M059J (cell line): ENCODE measurements at regions not wholly inside any gene's neighbourhood (a gene's known extent, or its start where the extent isn't known, plus 50 kb on each side); places are given as distances from the start of the nearest gene placed in this dataset.

Experiments used
- DNase-seq: peaks from one replicate; pipeline ENCODE4 v3.0.0-alpha.2; 2012; ENCODE audit warnings: low read depth

- DNase-seq: peak; percentile 54
Measured at GRCh38 chr12:93177208-93178153, 200.2 kb upstream of the NUDT4 start.

GRCh38 chr12:93178154-93178878, 199.4 kb upstream of the NUDT4 start:
- DNase-seq: no peak

GRCh38 chr12:93179792-93180191, 197.9 kb upstream of the NUDT4 start:
- DNase-seq: no peak

GRCh38 chr12:93180566-93180965, 197.2 kb upstream of the NUDT4 start:
- DNase-seq: peak; percentile 56

- DNase-seq: peak; percentile 55
Measured at GRCh38 chr12:93181409-93181965, 196.2 kb upstream of the NUDT4 start.

- DNase-seq: no peak
Measured at GRCh38 chr12:93183940-93184671, 193.6 kb upstream of the NUDT4 start.

GRCh38 chr12:93184672-93185368, 192.9 kb upstream of the NUDT4 start:
- no peak for DNase-seq

- DNase-seq: no peak
Measured at GRCh38 chr12:93185369-93185741, 192.4 kb upstream of the NUDT4 start.

GRCh38 chr12:93186131-93186530, 191.6 kb upstream of the NUDT4 start:
- no peak for DNase-seq

GRCh38 chr12:93186621-93187020, 191.1 kb upstream of the NUDT4 start:
- DNase-seq: no peak

- no peak for DNase-seq
Measured at GRCh38 chr12:93191423-93191822, 186.3 kb upstream of the NUDT4 start.

GRCh38 chr12:93191956-93192355, 185.8 kb upstream of the NUDT4 start:
- DNase-seq: peak; percentile 81

GRCh38 chr12:93192878-93193277, 184.8 kb upstream of the NUDT4 start:
- no peak for DNase-seq

- no peak for DNase-seq
Measured at GRCh38 chr12:93195511-93195910, 182.2 kb upstream of the NUDT4 start.

- peak; percentile 77 for DNase-seq
Measured at GRCh38 chr12:93197067-93197593, 180.6 kb upstream of the NUDT4 start.

- peak; percentile 97 for DNase-seq
Measured at GRCh38 chr12:93198086-93198485, 179.6 kb upstream of the NUDT4 start.

GRCh38 chr12:93199831-93200236, 177.9 kb upstream of the NUDT4 start:
- peak; percentile 25 for DNase-seq

GRCh38 chr12:93200291-93200917, 177.3 kb upstream of the NUDT4 start:
- peak; percentile 57 for DNase-seq

GRCh38 chr12:93201990-93202389, 175.7 kb upstream of the NUDT4 start:
- DNase-seq: no peak

- DNase-seq: no peak
Measured at GRCh38 chr12:93202688-93203087, 175.0 kb upstream of the NUDT4 start.

GRCh38 chr12:93203361-93203760, 174.4 kb upstream of the NUDT4 start:
- DNase-seq: no peak
